HepG2 (cell line): ENCODE measurements at regions not wholly inside any gene's neighbourhood (a gene's known extent, or its start where the extent isn't known, plus 50 kb on each side); places are given as distances from the start of the nearest gene placed in this dataset.

Experiments
- ATAC-seq: fragments of 200-7000 bp; cut with Tn5 transposase; 3 replicates; pipeline ENCODE4 v1.9.1; 2020; ENCODE audit warnings: mild to moderate bottlenecking, moderate library complexity
- BruUV-seq: library from RNA; stranded (reverse); fragments of 400-500 nt; replicated peaks from 2 replicates; lab custom pipeline; 2021; lab: Mats Ljungman, UMichigan
- CTCF ChIA-PET: fragments of 300-600 bp; formaldehyde crosslinking; extraction: SDS; loops from one replicate; lab custom pipeline; 2021; ENCODE audit warnings: low total read pairs, inconsistent platforms, low intra/inter-chr PET ratio; lab: Yijun Ruan, JAX
- POLR2A ChIA-PET: fragments of 350-600 bp; sonication (Branson Sonifier 250); formaldehyde crosslinking; loops from one replicate; lab custom pipeline; 2020; ENCODE audit warnings: antibody characterized with exemption, inconsistent platforms; lab: Yijun Ruan, JAX
- DNase-seq: peaks from one replicate; pipeline ENCODE4 v3.0.0-alpha.2; 2015; ENCODE audit warnings: low spot score
- FAIRE-seq: peaks from 3 replicates; lab custom pipeline; 2011; peaks lifted over from hg19 to GRCh38; lab: Jason Lieb, UNC
- H2AFZ ChIP-seq: one replicate; pipeline ENCODE4 v1.6.1; 2011; ENCODE audit warnings: low read length, inconsistent platforms
- H3K27ac ChIP-seq: fragments of 300-600 bp; 3 replicates; pipeline ENCODE4 v1.8.0; 2011; ENCODE audit warnings: mixed run types, mild to moderate bottlenecking, mixed read lengths, low read length, inconsistent platforms; ENCODE audit not compliant: insufficient read depth; ENCODE audit errors: extremely low read length
- H3K27me3 ChIP-seq, 2 experiments: fragments of 200-600 bp in 1 of 2; 2 replicates in 1 of 2; 3 replicates in 1 of 2; pipeline versions ENCODE4 v1.6.0 to v1.8.0; 2011; ENCODE audit warnings: low read length in 2 of 2, mild to moderate bottlenecking in 2 of 2, moderate library complexity in 2 of 2, inconsistent platforms in 1 of 2; ENCODE audit not compliant: insufficient read depth in 2 of 2, control insufficient read depth in 1 of 2
- H3K36me3 ChIP-seq, 2 experiments: fragments of 200-600 bp in 1 of 2; replicated peaks in 1 of 2; 2 replicates in 1 of 2; 3 replicates in 1 of 2; pipeline versions ENCODE4 v1.5.1 to v1.8.0; 2011; ENCODE audit warnings: low read length in 2 of 2, inconsistent platforms in 1 of 2; ENCODE audit not compliant: insufficient read depth in 2 of 2, control insufficient read depth in 1 of 2
- H3K4me1 ChIP-seq: 2 replicates; pipeline ENCODE4 v1.5.1; 2012; ENCODE audit warnings: low read length, inconsistent platforms; ENCODE audit not compliant: insufficient read depth
- H3K4me2 ChIP-seq: 2 replicates; pipeline ENCODE4 v1.6.0; 2011; ENCODE audit warnings: low read depth, low read length, inconsistent platforms
- H3K4me3 ChIP-seq, 3 experiments: fragments of 200-600 bp in 1 of 3; sonication (generic), shearing (Covaris generic) in 1 of 3; replicated peaks in 1 of 3; 2 replicates each; pipeline ENCODE4 v1.5.1; 2011 to 2016; ENCODE audit warnings: low read length in 3 of 3, inconsistent platforms in 2 of 3, low read depth in 2 of 3, mild to moderate bottlenecking in 2 of 3, control low read depth in 1 of 3, mixed read lengths in 1 of 3; ENCODE audit not compliant: insufficient read depth in 1 of 3
- H3K79me2 ChIP-seq: one replicate; pipeline ENCODE4 v1.6.1; 2011; ENCODE audit warnings: low read length, inconsistent platforms; ENCODE audit not compliant: insufficient read depth
- H3K9ac ChIP-seq: 2 replicates; pipeline ENCODE4 v1.6.0; 2011; ENCODE audit warnings: mild to moderate bottlenecking, low read depth, low read length, inconsistent platforms; ENCODE audit not compliant: insufficient read depth
- H3K9me3 ChIP-seq: 2 replicates; pipeline ENCODE4 v1.5.1; 2012; ENCODE audit warnings: mild to moderate bottlenecking, low read length
- H4K20me1 ChIP-seq: 2 replicates; pipeline ENCODE4 v1.6.0; 2011; ENCODE audit warnings: inconsistent platforms, mild to moderate bottlenecking, low read length, moderate library complexity; ENCODE audit not compliant: insufficient read depth
- AKAP8 ChIP-seq: sonication (generic); formaldehyde crosslinking; IDR thresholded peaks from 2 replicates; pipeline ENCODE4 v1.5.1; 2020; ENCODE audit warnings: mild to moderate bottlenecking, missing genetic modification reagents
- ATAD3A ChIP-seq: sonication (generic); formaldehyde crosslinking; IDR thresholded peaks from 2 replicates; pipeline ENCODE4 v1.4.0; 2020; ENCODE audit warnings: missing genetic modification reagents
- CBX2 ChIP-seq, 2 experiments: fragments of 200-600 bp in 1 of 2; sonication (generic); formaldehyde crosslinking in 1 of 2; IDR thresholded peaks; 2 replicates each; pipeline versions ENCODE4 v1.7.0 to v1.8.1; 2018 to 2022; ENCODE audit warnings: low read depth in 2 of 2, low read length in 1 of 2, mild to moderate bottlenecking in 1 of 2, missing genetic modification reagents in 1 of 2
- CREM ChIP-seq, 2 experiments: sonication (generic) in 1 of 2; formaldehyde crosslinking in 1 of 2; IDR thresholded peaks; 2 replicates each; pipeline versions ENCODE4 v1.4.0 to v1.6.1; 2016 to 2020; ENCODE audit warnings: antibody characterized with exemption in 1 of 2, mild to moderate bottlenecking in 1 of 2, missing genetic modification reagents in 1 of 2
- KAT7 ChIP-seq: IDR thresholded peaks from 2 replicates; pipeline ENCODE4 v1.6.1; 2018; ENCODE audit warnings: borderline replicate concordance, missing compliant biosample characterization
- MEF2D ChIP-seq: sonication (generic); formaldehyde crosslinking; IDR thresholded peaks from 2 replicates; pipeline ENCODE4 v1.5.1; 2020; ENCODE audit warnings: mild to moderate bottlenecking, missing genetic modification reagents
- MLLT10 ChIP-seq: sonication (generic); formaldehyde crosslinking; IDR thresholded peaks from 2 replicates; pipeline ENCODE4 v1.4.0; 2020; ENCODE audit warnings: missing genetic modification reagents
- MYNN ChIP-seq: sonication (generic); formaldehyde crosslinking; IDR thresholded peaks from 2 replicates; pipeline ENCODE4 v1.4.0; 2020; ENCODE audit warnings: mild to moderate bottlenecking, low read depth, missing genetic modification reagents
- RXRA ChIP-seq: sonication (generic); formaldehyde crosslinking; IDR thresholded peaks from 2 replicates; pipeline ENCODE4 v1.5.1; 2020; ENCODE audit warnings: missing genetic modification reagents
- RXRB ChIP-seq: IDR thresholded peaks from 2 replicates; pipeline ENCODE4 v1.6.1; 2016; ENCODE audit warnings: borderline replicate concordance, missing genetic modification reagents, missing compliant biosample characterization
- SP1 ChIP-seq, 2 experiments: fragments of 450-650 bp in 1 of 2; sonication (generic) in 1 of 2; formaldehyde crosslinking in 1 of 2; IDR thresholded peaks; 2 replicates each; pipeline versions ENCODE4 v1.4.0 to v1.6.1; 2016 to 2020; ENCODE audit warnings: missing genetic modification reagents in 1 of 2
- SPEN ChIP-seq: sonication (generic); formaldehyde crosslinking; IDR thresholded peaks from 2 replicates; pipeline ENCODE4 v1.5.1; 2020; ENCODE audit warnings: low read depth, mild to moderate bottlenecking, missing genetic modification reagents
- ZBTB42 ChIP-seq: sonication (generic); formaldehyde crosslinking; IDR thresholded peaks from 2 replicates; pipeline ENCODE4 v1.5.0; 2020; ENCODE audit warnings: mild to moderate bottlenecking, missing genetic modification reagents
- ZNF256 ChIP-seq: sonication (generic); formaldehyde crosslinking; conservative IDR thresholded peaks from 2 replicates; pipeline ENCODE4 v1.4.0; 2020; ENCODE audit warnings: missing genetic modification reagents
- ZNF292 ChIP-seq: sonication (generic); formaldehyde crosslinking; IDR thresholded peaks from 2 replicates; pipeline ENCODE4 v1.8.1; 2022; ENCODE audit warnings: mild to moderate bottlenecking, low read depth, missing genetic modification reagents, borderline replicate concordance
- ZNF569 ChIP-seq: sonication (generic); formaldehyde crosslinking; IDR thresholded peaks from 2 replicates; pipeline ENCODE4 v1.5.0; 2020; ENCODE audit warnings: mild to moderate bottlenecking, missing genetic modification reagents, moderate library complexity, borderline replicate concordance
- ZNF704 ChIP-seq: sonication (generic); formaldehyde crosslinking; IDR thresholded peaks from 2 replicates; pipeline ENCODE4 v1.8.1; 2023; ENCODE audit warnings: mild to moderate bottlenecking, inconsistent platforms, moderate library complexity, missing genetic modification reagents, borderline replicate concordance
- ZNF720 ChIP-seq: sonication (generic); formaldehyde crosslinking; IDR thresholded peaks from 2 replicates; pipeline ENCODE4 v1.4.0; 2020; ENCODE audit warnings: missing genetic modification reagents
- WGBS: methylation state at CpG from one replicate; pipeline ENCODE4 v1.1.6; 2017; ENCODE audit warnings: low lambda C conversion rate; 5-methylcytosine and 5-hydroxymethylcytosine counted together
- in situ Hi-C: cut with HindIII; loops from 2 replicates; pipeline ENCODE4 v1.10.0; 2017; ENCODE audit warnings: low pct_unique_long_range_greater_than_20kb; ENCODE audit not compliant: extremely low pct_ligation_motif_present
- intact Hi-C: fragments of 100-400 bp; cut with micrococcal nuclease; formaldehyde crosslinking; loops from one replicate; pipeline ENCODE4 v1.10.0; 2022; ENCODE audit not compliant: unreplicated experiment
- TF ChIP-seq, protein P1 (sequence below): sonication (generic); formaldehyde crosslinking; IDR thresholded peaks from 2 replicates; pipeline ENCODE4 v1.4.0; 2020; ENCODE audit warnings: low read depth, mild to moderate bottlenecking, missing genetic modification reagents

GRCh38 chr2:180578441-180578840, 402.0 kb upstream of the UBE2E3 start:
- no peak for ATAC-seq
- Histone ChIP-seq H3K4me1 (no peaks in the 10 kb centered on the region), H4K20me1 (no peaks in the 10 kb centered on the region), H2AFZ (no peak overlapping the region), H3K4me3 (no peak overlapping the region), H3K79me2 (no peaks in the 10 kb centered on the region), H3K27me3 (no peaks in the 10 kb centered on the region), H3K9ac (no peak overlapping the region), H3K36me3 (no peaks in the 10 kb centered on the region), H3K27ac (no peak overlapping the region), H3K9me3 (no peaks in the 10 kb centered on the region), H3K4me2 (no peak overlapping the region)
- intact Hi-C loops = no loop called here
- ChIA-PET CTCF (no interaction called here), POLR2A (no interaction called here)
- TF ChIP-seq ZNF569 (CRISPR knock-in tag) = no peak
- no peak for TF ChIP-seq RXRB (CRISPR knock-in tag)
- no peak for TF ChIP-seq SP1 (IDR thresholded peaks at IDR 0.05)
- no peak for TF ChIP-seq SP1 (CRISPR knock-in tag; IDR thresholded peaks at IDR 0.05)
- TF ChIP-seq ATAD3A (CRISPR knock-in tag) = no peak
- no peak for TF ChIP-seq MEF2D
- no peak for TF ChIP-seq ZBTB42 (CRISPR knock-in tag)
- no peak for TF ChIP-seq MLLT10 (CRISPR knock-in tag)
- TF ChIP-seq AKAP8 (CRISPR knock-in tag) = no peak
- no peak for TF ChIP-seq ZNF720
- TF ChIP-seq MYNN (CRISPR knock-in tag) = no peak
- no peak for TF ChIP-seq ZNF292
- TF ChIP-seq CBX2 (IDR thresholded peaks at IDR 0.05; ENCODE audit: low read depth, low read length) = no peak
- TF ChIP-seq CBX2 (CRISPR knock-in tag; IDR thresholded peaks at IDR 0.05; ENCODE audit: low read depth) = no peak
- TF ChIP-seq KAT7 (CRISPR knock-in tag) = no peak
- no peak for TF ChIP-seq SPEN (CRISPR knock-in tag)
- no peak for TF ChIP-seq ZNF704 (CRISPR knock-in tag)
- TF ChIP-seq, protein P1, sequence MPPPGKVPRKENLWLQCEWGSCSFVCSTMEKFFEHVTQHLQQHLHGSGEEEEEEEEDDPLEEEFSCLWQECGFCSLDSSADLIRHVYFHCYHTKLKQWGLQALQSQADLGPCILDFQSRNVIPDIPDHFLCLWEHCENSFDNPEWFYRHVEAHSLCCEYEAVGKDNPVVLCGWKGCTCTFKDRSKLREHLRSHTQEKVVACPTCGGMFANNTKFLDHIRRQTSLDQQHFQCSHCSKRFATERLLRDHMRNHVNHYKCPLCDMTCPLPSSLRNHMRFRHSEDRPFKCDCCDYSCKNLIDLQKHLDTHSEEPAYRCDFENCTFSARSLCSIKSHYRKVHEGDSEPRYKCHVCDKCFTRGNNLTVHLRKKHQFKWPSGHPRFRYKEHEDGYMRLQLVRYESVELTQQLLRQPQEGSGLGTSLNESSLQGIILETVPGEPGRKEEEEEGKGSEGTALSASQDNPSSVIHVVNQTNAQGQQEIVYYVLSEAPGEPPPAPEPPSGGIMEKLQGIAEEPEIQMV = no peak
- no peak for TF ChIP-seq CREM (IDR thresholded peaks at IDR 0.05)
- no peak for TF ChIP-seq CREM (CRISPR knock-in tag; IDR thresholded peaks at IDR 0.05)
- no peak for TF ChIP-seq ZNF256
- TF ChIP-seq RXRA = no peak
- no TSS peak for BruUV-seq
- 0% methylated on average over 1 of the region's 1 CpG for WGBS
- DNase-seq = no peak
- in situ Hi-C loops = no loop called here
- no peak for FAIRE-seq
